ENCODE measurements at regions not wholly inside any gene's neighbourhood (a gene's known extent, or its start where the extent isn't known, plus 50 kb on each side); places are given as distances from the start of the nearest gene placed in this dataset.

- H3K27me3 ChIP-seq = no peaks in the 10 kb centered on the region
- H3K27ac ChIP-seq = no peak overlapping the region
- intact Hi-C loops (cut with DNase I) = no loop called here
- DNase-seq = no peak
- peaks cover 0 to 8% (median 1%) of the 10 kb centered on the region in 4 donors for H3K4me1 ChIP-seq
- WGBS, 2 donors = 54 to 65% methylated on average over 3 of the region's 3 CpGs
- no peaks in the 10 kb centered on the region for H3K9me3 ChIP-seq
- no peak overlapping the region for H3K4me3 ChIP-seq
- TF ChIP-seq POLR2A (IDR thresholded peaks at IDR 0.05) (no peak), CTCF (IDR thresholded peaks at IDR 0.05) (no peak), EP300 (IDR thresholded peaks at IDR 0.05) (no peak), POLR2AphosphoS5 (IDR thresholded peaks at IDR 0.05) (no peak)
- no peaks in the 10 kb centered on the region for H3K36me3 ChIP-seq
Observed at GRCh38 chr6:99104218-99104617, 156.5 kb upstream of the FBXL4 start.

- Histone ChIP-seq H3K4me1 (peaks cover 0 to 12% (median 2%) of the 10 kb centered on the region in 4 donors), H3K27ac (no peak overlapping the region), H3K9me3 (no peaks in the 10 kb centered on the region), H3K27me3 (peaks cover 0 to 3% (median 0%) of the 10 kb centered on the region in 3 donors), H3K36me3 (no peaks in the 10 kb centered on the region), H3K4me3 (no peak overlapping the region)
- DNase-seq = no peak
- no peak for TF ChIP-seq CTCF (IDR thresholded peaks at IDR 0.05)
- no peak for TF ChIP-seq EP300 (IDR thresholded peaks at IDR 0.05)
- no peak for TF ChIP-seq POLR2A (IDR thresholded peaks at IDR 0.05)
- TF ChIP-seq POLR2AphosphoS5 (IDR thresholded peaks at IDR 0.05) = no peak
- intact Hi-C loops (cut with DNase I) = no loop called here
Observed at GRCh38 chr6:99099243-99099642, 151.5 kb upstream of the FBXL4 start.

GRCh38 chr6:99096170-99096569 lies 148.4 kb upstream of the FBXL4 start:
- Histone ChIP-seq H3K27me3 (peaks cover 0 to 3% (median 0%) of the 10 kb centered on the region in 3 donors), H3K4me1 (peaks cover 0 to 12% (median 2%) of the 10 kb centered on the region in 4 donors), H3K27ac (no peak overlapping the region), H3K9me3 (no peaks in the 10 kb centered on the region), H3K36me3 (no peaks in the 10 kb centered on the region), H3K4me3 (no peak overlapping the region)
- no peak for DNase-seq
- WGBS, 2 donors = 87 to 95% methylated on average over 6 of the region's 6 CpGs
- TF ChIP-seq POLR2A (IDR thresholded peaks at IDR 0.05) (no peak), POLR2AphosphoS5 (IDR thresholded peaks at IDR 0.05) (no peak), CTCF (IDR thresholded peaks at IDR 0.05) (no peak), EP300 (IDR thresholded peaks at IDR 0.05) (no peak)
- intact Hi-C loops (cut with DNase I) = no loop called here

GRCh38 chr6:99093456-99094190 lies 145.9 kb upstream of the FBXL4 start:
- Histone ChIP-seq H3K27ac (no peak overlapping the region), H3K27me3 (peaks cover 0 to 3% (median 0%) of the 10 kb centered on the region in 3 donors), H3K36me3 (no peaks in the 10 kb centered on the region), H3K4me1 (no peaks in the 10 kb centered on the region), H3K4me3 (no peak overlapping the region), H3K9me3 (no peaks in the 10 kb centered on the region)
- no peak for DNase-seq
- TF ChIP-seq POLR2A (IDR thresholded peaks at IDR 0.05) (no peak), CTCF (IDR thresholded peaks at IDR 0.05) (no peak), EP300 (IDR thresholded peaks at IDR 0.05) (no peak), POLR2AphosphoS5 (IDR thresholded peaks at IDR 0.05) (no peak)
- 69 to 77% methylated on average over 13 of the region's 13 CpGs for WGBS, 2 donors
- intact Hi-C loops (cut with DNase I) = no loop called here

GRCh38 chr6:99092461-99092860 lies 144.7 kb upstream of the FBXL4 start:
- H3K4me3 ChIP-seq = no peak overlapping the region
- intact Hi-C loops (cut with DNase I) = no loop called here
- peaks cover 0 to 3% (median 0%) of the 10 kb centered on the region in 3 donors for H3K27me3 ChIP-seq
- 58 to 81% methylated on average over 7 of the region's 7 CpGs for WGBS, 2 donors
- H3K36me3 ChIP-seq = no peaks in the 10 kb centered on the region
- no peaks in the 10 kb centered on the region for H3K4me1 ChIP-seq
- H3K27ac ChIP-seq = no peak overlapping the region
- no peak for TF ChIP-seq CTCF (IDR thresholded peaks at IDR 0.05)
- no peak for TF ChIP-seq EP300 (IDR thresholded peaks at IDR 0.05)
- no peak for TF ChIP-seq POLR2A (IDR thresholded peaks at IDR 0.05)
- no peak for TF ChIP-seq POLR2AphosphoS5 (IDR thresholded peaks at IDR 0.05)
- DNase-seq = no peak
- no peaks in the 10 kb centered on the region for H3K9me3 ChIP-seq
